GM21390 (cell line): ENCODE measurements at regions not wholly inside any gene's neighbourhood (a gene's known extent, or its start where the extent isn't known, plus 50 kb on each side); places are given as distances from the start of the nearest gene placed in this dataset.
"Not testable (repeated sequence)": the region's sequence is repeated elsewhere in the genome, so short reads cannot be mapped to it uniquely, and the experiment has no call there.

ENCODE experiments used
- ATAC-seq: cut with Tn5 transposase; IDR thresholded peaks from one replicate; pipeline ENCODE4 v1.9.1; 2021; ENCODE audit not compliant: unreplicated experiment

DNA sequence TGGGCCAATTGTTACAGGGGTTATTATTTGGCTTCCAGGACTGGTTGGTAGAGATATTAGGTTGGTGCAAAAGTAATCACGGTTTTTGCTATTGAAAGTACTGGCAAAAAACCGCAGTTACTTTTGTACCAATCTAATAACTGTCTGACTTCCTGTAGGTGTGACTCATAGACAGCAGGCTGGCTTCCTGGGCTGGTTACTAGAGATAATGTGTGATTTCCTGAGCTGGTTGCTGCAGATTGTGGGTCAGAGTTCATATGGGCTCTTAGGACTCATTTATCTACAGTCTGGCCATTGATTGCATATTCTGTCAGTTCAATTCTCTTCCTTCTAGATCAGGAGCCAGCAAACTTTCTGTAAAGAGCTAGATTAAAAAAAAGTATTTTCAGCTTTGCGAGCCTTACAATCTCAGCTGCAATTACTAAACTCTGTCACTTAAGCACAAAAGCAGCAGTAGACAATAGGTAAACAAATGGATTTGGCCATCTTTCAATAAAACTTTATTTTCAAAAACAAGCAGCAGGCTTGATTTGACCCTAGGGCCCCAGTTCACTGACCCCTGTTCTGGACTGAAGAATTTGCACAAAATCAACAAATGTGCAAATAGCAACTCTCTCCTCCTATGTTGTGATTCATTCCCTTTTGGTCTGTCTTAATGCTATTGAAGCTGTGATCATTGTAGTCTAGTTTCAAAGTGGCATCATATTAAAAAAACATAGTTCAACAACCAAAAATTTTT, 50.8 kb upstream of the BOD1L1 start:
- no peak for ATAC-seq

DNA sequence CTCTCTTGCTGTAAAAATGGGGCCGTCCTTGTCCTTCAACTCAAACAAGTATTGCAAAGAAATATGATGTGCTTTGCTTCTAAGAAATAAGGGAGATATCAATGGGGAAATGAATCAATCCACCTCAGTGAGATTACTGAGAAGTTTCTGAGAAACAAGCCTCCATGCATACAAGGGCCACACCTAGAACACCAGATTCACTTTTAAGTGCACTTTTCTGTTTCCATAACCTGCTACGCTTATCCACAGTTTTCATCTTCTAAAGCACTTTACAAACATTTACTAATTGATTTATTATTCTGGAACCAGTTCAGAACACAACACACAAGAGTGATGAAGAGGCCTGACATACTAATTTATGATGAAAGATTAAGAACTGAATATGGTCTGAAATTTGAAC, 54.0 kb upstream of the BOD1L1 start:
- ATAC-seq, result no peak

- no peak for ATAC-seq
Measured at GRCh38 chr4:13694256-13694655, 66.7 kb upstream of the BOD1L1 start.

- ATAC-seq, result no peak
Measured at GRCh38 chr4:13698296-13698695, 70.8 kb upstream of the BOD1L1 start.

DNA sequence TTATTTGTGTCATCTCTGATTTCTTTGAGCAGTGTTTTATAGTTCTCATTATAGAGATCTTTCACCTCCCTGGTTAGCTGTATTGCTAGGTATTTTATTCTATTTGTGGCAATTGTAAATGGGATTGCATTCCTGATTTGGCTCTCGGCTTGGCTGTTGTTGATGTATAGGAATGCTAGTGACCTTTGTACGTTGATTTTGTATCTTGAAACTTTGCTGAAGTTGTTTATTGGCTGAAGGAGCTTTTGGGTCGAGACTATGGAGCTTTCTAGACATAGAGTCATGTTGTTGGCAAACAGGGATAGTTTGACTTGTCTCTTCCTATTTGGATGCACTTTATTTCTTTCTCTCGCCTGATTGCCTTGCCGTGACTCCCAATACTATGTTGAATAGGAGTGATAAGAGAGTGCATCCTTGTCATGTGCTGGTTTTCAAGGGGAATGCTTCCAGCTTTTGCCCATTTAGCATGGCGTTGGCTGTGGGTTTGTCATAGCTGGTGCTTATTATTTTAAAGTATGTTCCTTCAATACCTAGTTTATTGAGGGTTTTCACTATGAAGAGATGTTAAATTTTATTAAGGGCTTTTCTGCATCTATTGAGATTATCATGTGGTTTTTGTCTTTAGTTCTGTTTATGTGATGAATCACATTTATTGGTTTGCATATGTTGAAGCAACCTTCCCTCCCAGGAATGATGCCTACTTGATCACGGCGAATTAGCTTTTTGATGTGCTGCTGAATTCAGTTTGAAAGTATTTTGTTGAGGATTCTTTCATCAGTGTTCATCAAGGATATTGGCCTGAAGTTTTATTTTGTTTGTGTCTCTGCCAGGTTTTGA, 72.7 kb upstream of the BOD1L1 start:
- ATAC-seq, result no peak

DNA sequence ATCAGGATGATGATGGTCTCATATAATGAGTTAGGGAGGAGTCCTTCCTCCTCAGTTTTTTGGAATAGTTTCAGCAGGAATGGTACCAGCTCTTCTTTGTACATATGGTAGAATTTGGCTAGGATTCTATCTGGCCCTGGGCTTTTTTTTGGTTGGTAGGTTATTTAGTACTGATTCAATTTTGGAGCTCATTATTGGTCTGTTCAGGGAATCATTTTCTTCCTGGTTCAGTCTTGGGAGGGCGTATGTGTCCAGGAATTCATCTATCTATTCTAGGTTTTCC, 73.3 kb upstream of the BOD1L1 start:
- ATAC-seq, result not testable (repeated sequence)

GRCh38 chr4:13701937-13702446, 74.5 kb upstream of the BOD1L1 start:
- no peak for ATAC-seq

DNA sequence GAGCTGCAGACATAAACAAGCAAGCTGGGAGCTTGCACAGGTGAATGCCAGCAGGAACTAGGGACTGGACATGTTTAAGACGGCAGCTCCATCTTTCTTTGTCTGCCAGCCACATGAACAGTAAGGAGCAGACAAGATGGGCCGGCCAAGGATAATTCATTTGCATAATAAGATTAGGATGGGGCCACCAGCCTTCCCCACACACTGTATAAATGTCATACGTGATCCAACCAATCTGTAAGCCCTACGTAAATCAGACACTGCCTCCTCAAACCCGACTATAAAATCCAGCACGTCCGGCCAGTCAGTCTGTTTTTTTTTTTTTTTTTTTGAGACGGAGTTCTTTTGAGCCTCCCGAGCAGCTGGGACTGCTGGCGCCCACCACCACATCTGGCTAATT, 75.6 kb upstream of the BOD1L1 start:
- no peak for ATAC-seq

DNA sequence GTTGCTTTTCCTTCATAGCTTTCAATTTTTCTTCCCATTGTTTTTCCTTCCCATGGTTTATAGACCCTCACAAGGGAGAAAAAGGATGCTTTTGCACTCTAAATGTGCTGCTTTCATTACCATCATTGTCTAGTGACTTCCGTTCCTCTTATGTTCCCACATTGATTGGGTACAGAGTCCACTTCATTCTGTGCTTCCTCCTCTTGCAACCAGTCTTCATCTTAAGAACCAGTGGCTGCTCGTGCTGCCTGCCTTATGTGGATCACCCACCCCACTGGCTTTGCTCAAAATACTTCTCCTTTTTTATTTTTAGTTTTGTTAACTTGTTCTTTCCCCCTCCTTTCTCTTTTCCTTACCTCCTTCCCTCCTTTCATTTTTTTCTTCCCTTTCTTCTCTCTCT, 76.5 kb upstream of the BOD1L1 start:
- no peak for ATAC-seq

- no peak for ATAC-seq
Measured at GRCh38 chr4:13704761-13705160, 77.2 kb upstream of the BOD1L1 start.

DNA sequence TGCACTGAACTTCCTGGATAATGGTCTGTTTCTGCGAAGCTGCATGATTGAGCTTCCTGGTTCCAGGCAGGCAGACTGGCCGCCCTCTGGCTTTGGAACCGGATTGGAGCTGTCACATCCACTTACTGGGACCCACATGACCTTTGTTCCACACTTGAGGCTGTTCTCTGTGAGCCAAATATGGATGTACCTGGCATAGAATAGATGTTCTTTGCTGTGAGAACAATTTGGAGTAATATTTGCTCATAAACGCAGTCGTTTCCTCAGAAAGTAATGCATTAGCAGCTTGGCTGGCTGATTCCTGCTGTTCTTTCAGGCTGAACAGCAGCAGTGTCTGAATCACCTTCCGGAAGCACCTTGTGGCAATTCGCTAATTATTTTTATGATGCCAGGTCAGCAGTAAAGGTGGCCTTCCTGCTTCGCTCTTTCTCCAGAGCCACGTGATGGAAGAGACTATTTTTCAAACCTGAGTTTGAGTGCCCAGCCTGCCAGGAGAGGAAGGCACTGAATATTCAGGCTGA, 78.1 kb upstream of the BOD1L1 start:
- ATAC-seq, result no peak

GRCh38 chr4:13706120-13706519, 78.6 kb upstream of the BOD1L1 start:
- ATAC-seq, result no peak

DNA sequence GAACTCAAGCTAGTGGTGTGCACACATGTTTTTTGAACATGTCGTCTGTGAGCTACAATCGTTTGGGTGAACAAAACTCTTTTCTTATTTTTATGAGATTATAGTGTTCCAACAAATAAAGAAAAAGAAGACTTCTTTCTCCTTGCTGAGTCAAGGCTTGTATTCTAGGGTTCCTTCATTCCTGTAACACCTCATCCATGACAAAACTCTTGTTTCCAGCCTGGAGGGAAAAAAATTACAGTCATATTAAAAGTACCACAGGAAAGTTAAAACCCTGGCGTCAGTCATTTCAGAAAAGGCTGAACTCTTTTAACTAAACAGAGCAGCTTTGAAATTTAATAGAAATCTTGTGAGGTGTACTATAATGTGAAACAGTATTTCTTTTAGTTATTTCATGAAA, 79.2 kb upstream of the BOD1L1 start:
- ATAC-seq, result no peak

GRCh38 chr4:13710246-13710885, 82.8 kb upstream of the BOD1L1 start:
- ATAC-seq, result no peak

DNA sequence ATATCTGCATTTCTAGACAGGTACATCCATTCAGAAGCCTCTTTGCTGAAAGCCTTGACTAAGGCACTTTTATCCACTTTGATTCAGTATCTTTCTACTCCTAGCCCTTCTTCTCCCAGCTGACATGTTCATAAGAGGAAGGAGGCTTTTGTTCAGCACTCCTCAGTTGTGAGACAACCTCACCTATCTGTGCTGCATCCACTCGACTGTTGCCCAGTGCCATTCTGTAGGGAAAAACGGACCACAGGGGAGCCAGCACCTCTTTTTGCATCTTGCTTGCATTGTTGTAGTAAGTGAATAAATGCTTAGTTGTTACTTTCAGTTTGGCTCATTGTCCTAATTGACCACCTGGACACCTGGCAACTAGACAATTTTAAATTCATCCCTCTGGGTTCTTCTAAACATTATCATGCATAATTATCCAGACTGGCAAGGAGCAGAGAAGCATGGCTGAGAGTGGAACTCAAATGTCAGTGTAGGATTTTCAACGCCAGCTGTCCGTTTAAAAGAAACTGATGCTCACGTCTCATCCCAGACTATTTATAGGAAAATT, 83.8 kb upstream of the BOD1L1 start:
- no peak for ATAC-seq

DNA sequence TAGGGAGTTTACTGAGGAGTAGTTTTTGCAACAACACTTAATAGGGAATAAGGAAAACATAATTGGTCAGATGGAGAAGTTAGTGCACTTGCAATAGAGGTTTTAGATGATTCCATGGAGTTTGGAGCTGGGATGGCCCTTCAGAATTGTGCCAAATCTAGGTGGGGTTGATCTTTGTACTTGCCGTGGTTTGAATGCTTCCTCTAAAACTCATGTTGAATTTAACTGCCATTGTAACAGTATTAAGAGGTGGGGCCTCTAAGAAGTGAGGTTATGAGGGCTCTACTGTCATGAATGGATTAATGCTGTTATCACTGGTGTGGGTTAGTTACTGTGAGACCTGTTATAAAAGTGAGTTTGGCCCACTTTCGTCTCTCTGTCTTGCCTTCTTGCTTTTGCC, 94.4 kb upstream of the BOD1L1 start:
- no peak for ATAC-seq

GRCh38 chr4:13722649-13723048, 95.1 kb upstream of the BOD1L1 start:
- ATAC-seq, result no peak

GRCh38 chr4:13728761-13729160, 101.2 kb upstream of the BOD1L1 start:
- ATAC-seq, result no peak

- no peak for ATAC-seq
Measured at GRCh38 chr4:13731019-13731418, 103.5 kb upstream of the BOD1L1 start.

GRCh38 chr4:13733817-13734216, 106.3 kb upstream of the BOD1L1 start:
- ATAC-seq, result no peak

- no peak for ATAC-seq
Measured at GRCh38 chr4:13750594-13750993, 123.1 kb upstream of the BOD1L1 start.
